ENCODE measurements at regions not wholly inside any gene's neighbourhood (a gene's known extent, or its start where the extent isn't known, plus 50 kb on each side); places are given as distances from the start of the nearest gene placed in this dataset.

- DNase-seq, result no peak
Observed at GRCh38 chr16:87186876-87187533, 130.2 kb downstream of the C16orf95 start.

GRCh38 chr16:87188104-87188503 lies 129.1 kb downstream of the C16orf95 start:
- DNase-seq, result no peak

GRCh38 chr16:87189426-87189825 lies 127.8 kb downstream of the C16orf95 start:
- DNase-seq, result no peak

GRCh38 chr16:87190288-87191230 lies 126.6 kb downstream of the C16orf95 start:
- no peak for DNase-seq

GRCh38 chr16:87192452-87193073 lies 124.6 kb downstream of the C16orf95 start:
- no peak for DNase-seq

- no peak for DNase-seq
Observed at GRCh38 chr16:87194172-87194571, 123.0 kb downstream of the C16orf95 start.

GRCh38 chr16:87195161-87195560 lies 122.0 kb downstream of the C16orf95 start:
- DNase-seq, result no peak

GRCh38 chr16:87196231-87196630 lies 121.0 kb downstream of the C16orf95 start:
- no peak for DNase-seq

GRCh38 chr16:87196661-87197060 lies 120.5 kb downstream of the C16orf95 start:
- no peak for DNase-seq

- no peak for DNase-seq
Observed at GRCh38 chr16:87198328-87198832, 118.8 kb downstream of the C16orf95 start.

GRCh38 chr16:87198881-87199280 lies 118.3 kb downstream of the C16orf95 start:
- DNase-seq, result no peak

- DNase-seq, result no peak
Observed at GRCh38 chr16:87199379-87199778, 117.8 kb downstream of the C16orf95 start.

- no peak for DNase-seq
Observed at GRCh38 chr16:87199901-87200300, 117.3 kb downstream of the C16orf95 start.

GRCh38 chr16:87200637-87201036 lies 116.6 kb downstream of the C16orf95 start:
- no peak for DNase-seq

- no peak for DNase-seq
Observed at GRCh38 chr16:87201052-87201451, 116.1 kb downstream of the C16orf95 start.

GRCh38 chr16:87201790-87202189 lies 115.4 kb downstream of the C16orf95 start:
- DNase-seq, result no peak

GRCh38 chr16:87202346-87202745 lies 114.8 kb downstream of the C16orf95 start:
- DNase-seq, result no peak

GRCh38 chr16:87203060-87203656 lies 114.0 kb downstream of the C16orf95 start:
- peak; percentile 61 for DNase-seq

- no peak for DNase-seq
Observed at GRCh38 chr16:87206646-87207451, 110.3 kb downstream of the C16orf95 start.

GRCh38 chr16:87207509-87207908 lies 109.7 kb downstream of the C16orf95 start:
- no peak for DNase-seq

- DNase-seq, result no peak
Observed at GRCh38 chr16:87207965-87208364, 109.2 kb downstream of the C16orf95 start.

All from left kidney (tissue), 1 donor.